Loucy (cell line): ENCODE measurements at regions not wholly inside any gene's neighbourhood (a gene's known extent, or its start where the extent isn't known, plus 50 kb on each side); places are given as distances from the start of the nearest gene placed in this dataset.
"Not testable (repeated sequence)": the region's sequence is repeated elsewhere in the genome, so short reads cannot be mapped to it uniquely, and the experiment has no call there.

Experiments
- H2AFZ ChIP-seq: fragments of 200-600 bp; sonication (generic); 2 replicates; pipeline ENCODE4 v1.6.0; 2016; ENCODE audit warnings: antibody characterized with exemption, mild to moderate bottlenecking, low read length, moderate library complexity
- H3F3A ChIP-seq: fragments of 200-600 bp; 2 replicates; pipeline ENCODE4 v1.6.0; 2016; ENCODE audit warnings: antibody characterized with exemption, low read depth, mild to moderate bottlenecking
- H3K27me3 ChIP-seq: fragments of 200-600 bp; sonication (generic); 2 replicates; pipeline ENCODE4 v1.6.1; 2014; ENCODE audit warnings: low read length, mild to moderate bottlenecking; ENCODE audit not compliant: insufficient read depth, poor library complexity, severe bottlenecking
- H3K36me3 ChIP-seq: fragments of 200-600 bp; sonication (generic); 2 replicates; pipeline ENCODE4 v1.6.1; 2016; ENCODE audit warnings: low read length; ENCODE audit not compliant: insufficient read depth
- H3K4me1 ChIP-seq: fragments of 200-600 bp; sonication (generic); 2 replicates; pipeline ENCODE4 v1.5.1; 2014; ENCODE audit warnings: low read length, mild to moderate bottlenecking; ENCODE audit not compliant: insufficient read depth, poor library complexity, severe bottlenecking
- H3K4me2 ChIP-seq: fragments of 200-600 bp; sonication (generic); 2 replicates; pipeline ENCODE4 v1.6.0; 2014; ENCODE audit warnings: antibody characterized with exemption, low read length, low read depth, mild to moderate bottlenecking; ENCODE audit not compliant: poor library complexity, severe bottlenecking
- H3K4me3 ChIP-seq: fragments of 200-600 bp; sonication (generic); 2 replicates; pipeline ENCODE4 v1.5.1; 2014; ENCODE audit warnings: low read length, mild to moderate bottlenecking, mixed read lengths; ENCODE audit not compliant: poor library complexity, severe bottlenecking
- H3K79me2 ChIP-seq: fragments of 200-600 bp; sonication (generic); 2 replicates; pipeline ENCODE4 v1.6.1; 2014; ENCODE audit warnings: low read length; ENCODE audit not compliant: insufficient read depth
- H3K9ac ChIP-seq: fragments of 200-600 bp; sonication (generic); 2 replicates; pipeline ENCODE4 v1.6.0; 2014; ENCODE audit warnings: mild to moderate bottlenecking, low read depth, low read length, moderate library complexity; ENCODE audit not compliant: poor library complexity, severe bottlenecking
- H3K9me2 ChIP-seq: fragments of 200-600 bp; sonication (generic); replicated peaks from 2 replicates; pipeline ENCODE4 v1.6.1; 2016; ENCODE audit warnings: low read depth, low read length, mixed read lengths
- H3K9me3 ChIP-seq: fragments of 200-600 bp; sonication (generic); 2 replicates; pipeline ENCODE4 v1.6.1; 2014; ENCODE audit warnings: mild to moderate bottlenecking, antibody characterized with exemption, low read length, low read depth; ENCODE audit not compliant: insufficient read depth
- H4K20me1 ChIP-seq: fragments of 200-600 bp; sonication (generic); 2 replicates; pipeline ENCODE4 v1.6.0; 2014; ENCODE audit warnings: antibody characterized with exemption, low read length, mild to moderate bottlenecking; ENCODE audit not compliant: insufficient read depth, poor library complexity, severe bottlenecking
- EZH2phosphoT487 ChIP-seq: fragments of 200-600 bp; IDR thresholded peaks from 2 replicates; pipeline ENCODE4 v1.6.1; 2018; ENCODE audit warnings: antibody characterized with exemption, mild to moderate bottlenecking, moderate library complexity, borderline replicate concordance
- TF ChIP-seq, protein P1 (sequence below): fragments of 200-600 bp; sonication (generic); conservative IDR thresholded peaks from 2 replicates; pipeline ENCODE4 v1.5.1; 2014; ENCODE audit warnings: mild to moderate bottlenecking, antibody characterized with exemption, low read length

DNA sequence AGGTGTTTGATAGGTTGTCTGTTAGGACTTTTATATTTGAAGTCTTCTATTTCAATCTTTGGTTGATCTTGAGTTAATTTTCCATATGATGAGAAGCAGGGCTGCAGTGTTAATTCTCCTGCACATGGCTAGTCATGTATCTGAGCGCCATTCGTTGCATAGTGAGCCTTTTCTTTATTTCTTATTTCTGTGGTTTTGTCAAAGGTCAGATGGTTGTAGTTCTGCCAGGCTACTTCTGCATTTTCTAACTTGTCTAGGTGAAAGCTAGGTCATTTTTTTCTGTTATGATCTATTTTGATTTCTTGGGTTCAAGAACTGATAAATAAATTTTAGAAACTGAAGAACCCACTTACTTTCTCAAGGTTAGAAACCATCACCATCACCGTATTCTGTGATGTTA is 56.7 kb downstream of the CCDC74A start:
- H3K4me1 ChIP-seq, result no peaks in the 10 kb centered on the region
- TF ChIP-seq EZH2phosphoT487, result no peak
- TF ChIP-seq, protein P1, sequence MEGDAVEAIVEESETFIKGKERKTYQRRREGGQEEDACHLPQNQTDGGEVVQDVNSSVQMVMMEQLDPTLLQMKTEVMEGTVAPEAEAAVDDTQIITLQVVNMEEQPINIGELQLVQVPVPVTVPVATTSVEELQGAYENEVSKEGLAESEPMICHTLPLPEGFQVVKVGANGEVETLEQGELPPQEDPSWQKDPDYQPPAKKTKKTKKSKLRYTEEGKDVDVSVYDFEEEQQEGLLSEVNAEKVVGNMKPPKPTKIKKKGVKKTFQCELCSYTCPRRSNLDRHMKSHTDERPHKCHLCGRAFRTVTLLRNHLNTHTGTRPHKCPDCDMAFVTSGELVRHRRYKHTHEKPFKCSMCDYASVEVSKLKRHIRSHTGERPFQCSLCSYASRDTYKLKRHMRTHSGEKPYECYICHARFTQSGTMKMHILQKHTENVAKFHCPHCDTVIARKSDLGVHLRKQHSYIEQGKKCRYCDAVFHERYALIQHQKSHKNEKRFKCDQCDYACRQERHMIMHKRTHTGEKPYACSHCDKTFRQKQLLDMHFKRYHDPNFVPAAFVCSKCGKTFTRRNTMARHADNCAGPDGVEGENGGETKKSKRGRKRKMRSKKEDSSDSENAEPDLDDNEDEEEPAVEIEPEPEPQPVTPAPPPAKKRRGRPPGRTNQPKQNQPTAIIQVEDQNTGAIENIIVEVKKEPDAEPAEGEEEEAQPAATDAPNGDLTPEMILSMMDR, result no peak
- no peaks in the 10 kb centered on the region for H3K9me3 ChIP-seq
- H3K4me2 ChIP-seq, result no peak overlapping the region
- H3K9me2 ChIP-seq, result no peaks in the 10 kb centered on the region
- no peak overlapping the region for H3K4me3 ChIP-seq
- no peak overlapping the region for H2AFZ ChIP-seq
- H3K9ac ChIP-seq, result no peak overlapping the region
- H3K79me2 ChIP-seq, result no peaks in the 10 kb centered on the region
- no peaks in the 10 kb centered on the region for H4K20me1 ChIP-seq
- no peaks in the 10 kb centered on the region for H3K27me3 ChIP-seq
- no peaks in the 10 kb centered on the region for H3F3A ChIP-seq
- no peaks in the 10 kb centered on the region for H3K36me3 ChIP-seq

DNA sequence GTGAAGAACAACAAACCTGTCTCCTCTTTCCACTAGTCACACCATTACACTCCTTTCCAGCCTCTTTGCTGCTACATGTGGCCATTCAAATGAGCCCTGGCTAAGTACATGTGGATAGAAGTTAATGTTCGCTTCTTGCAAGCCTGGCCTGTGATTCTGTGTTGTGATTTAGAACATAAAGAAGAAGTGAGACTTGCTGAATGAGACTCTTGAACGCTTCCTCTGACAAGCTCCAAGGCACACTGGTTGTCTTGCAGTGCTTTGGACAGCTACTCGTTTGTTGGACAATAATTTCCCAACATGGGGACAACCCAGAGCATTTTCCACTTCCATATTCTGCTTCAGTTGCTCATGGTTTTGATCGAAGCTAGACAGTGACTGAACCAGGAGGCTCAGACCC is 57.3 kb downstream of the CCDC74A start:
- Histone ChIP-seq H3K9me2 (no peaks in the 10 kb centered on the region), H3K9me3 (no peaks in the 10 kb centered on the region), H4K20me1 (no peaks in the 10 kb centered on the region), H3F3A (no peaks in the 10 kb centered on the region), H3K4me3 (no peak overlapping the region), H3K36me3 (no peaks in the 10 kb centered on the region), H2AFZ (no peak overlapping the region), H3K4me1 (no peaks in the 10 kb centered on the region), H3K4me2 (no peak overlapping the region), H3K27me3 (no peaks in the 10 kb centered on the region), H3K9ac (no peak overlapping the region), H3K79me2 (no peaks in the 10 kb centered on the region)
- no peak for TF ChIP-seq EZH2phosphoT487
- TF ChIP-seq, protein P1, result no peak

DNA sequence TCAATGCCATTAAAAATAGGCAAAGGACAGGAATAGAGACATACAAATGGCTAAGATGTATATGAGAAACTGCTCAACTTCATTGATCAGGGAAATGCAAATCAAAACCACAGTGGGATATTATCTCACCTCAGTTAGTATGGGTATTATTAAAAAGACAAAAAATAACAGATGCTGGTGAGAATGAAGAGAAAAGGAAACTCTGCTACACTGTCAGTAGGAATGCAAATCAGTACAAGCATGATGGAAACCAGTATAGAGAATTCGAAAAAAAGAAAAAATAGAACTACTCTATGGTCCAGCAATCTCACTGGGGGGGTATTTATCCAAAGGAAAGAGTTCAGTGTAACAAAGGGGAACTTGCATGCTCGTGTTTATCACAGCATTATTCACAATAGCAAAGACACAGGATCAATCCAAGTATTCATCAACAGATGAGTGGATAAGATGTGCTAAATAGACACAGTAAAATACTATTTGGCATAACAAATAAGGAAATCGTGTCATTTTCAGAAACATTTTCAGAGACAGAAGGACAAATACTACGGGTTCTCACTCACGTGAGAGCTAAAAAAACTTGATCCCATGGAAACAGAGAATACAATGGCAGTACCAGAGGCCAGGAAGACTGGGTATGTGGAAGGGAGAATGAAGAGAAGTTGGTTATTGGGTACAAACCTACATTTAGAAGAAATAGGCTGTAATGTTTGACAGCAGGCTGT is 60.6 kb downstream of the CCDC74A start:
- H3K27me3 ChIP-seq, result no peaks in the 10 kb centered on the region
- H3K4me2 ChIP-seq, result no peak overlapping the region
- TF ChIP-seq, protein P1, result no peak
- TF ChIP-seq EZH2phosphoT487, result no peak
- H3K79me2 ChIP-seq, result no peaks in the 10 kb centered on the region
- H3K4me3 ChIP-seq, result no peak overlapping the region
- no peaks in the 10 kb centered on the region for H3K9me2 ChIP-seq
- no peaks in the 10 kb centered on the region for H3K4me1 ChIP-seq
- H4K20me1 ChIP-seq, result no peaks in the 10 kb centered on the region
- H3K9ac ChIP-seq, result no peak overlapping the region
- no peaks in the 10 kb centered on the region for H3K36me3 ChIP-seq
- H3K9me3 ChIP-seq, result no peaks in the 10 kb centered on the region
- no peak overlapping the region for H2AFZ ChIP-seq
- no peaks in the 10 kb centered on the region for H3F3A ChIP-seq

DNA sequence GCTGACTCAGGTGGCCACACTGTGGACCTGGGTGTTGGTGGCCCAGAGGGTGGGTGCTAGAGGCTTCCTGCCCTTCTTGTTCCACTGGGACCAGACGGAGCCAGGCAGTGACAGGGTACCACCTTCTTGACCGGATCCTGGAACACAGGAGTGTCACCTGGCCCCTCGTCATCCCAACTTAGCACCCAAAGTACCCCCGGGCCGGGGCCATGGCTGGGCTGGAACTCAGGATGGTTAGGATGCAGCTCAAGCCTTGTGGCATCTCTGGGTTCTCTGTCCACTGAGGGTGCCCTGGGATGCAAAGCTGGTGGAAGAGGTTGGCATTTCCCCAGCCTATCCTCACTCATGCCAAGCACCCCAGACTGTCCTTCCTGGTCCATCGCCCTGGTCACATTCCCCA is 61.4 kb downstream of the CCDC74A start:
- not testable (repeated sequence) for H3K4me1 ChIP-seq, H3K4me2 ChIP-seq, H3K9ac ChIP-seq, H3K4me3 ChIP-seq, H3K9me3 ChIP-seq, H3K36me3 ChIP-seq, H3F3A ChIP-seq, H3K9me2 ChIP-seq, H3K27me3 ChIP-seq, H4K20me1 ChIP-seq, H2AFZ ChIP-seq, H3K79me2 ChIP-seq
